ENCODE measurements at regions not wholly inside any gene's neighbourhood (a gene's known extent, or its start where the extent isn't known, plus 50 kb on each side); places are given as distances from the start of the nearest gene placed in this dataset.
"Not testable (repeated sequence)": the region's sequence is repeated elsewhere in the genome, so short reads cannot be mapped to it uniquely, and the experiment has no call there.

GRCh38 chr1:56092684-56093570 is 486.4 kb downstream of the PLPP3 start:
- Histone ChIP-seq H3K9me3 (no peaks in the 10 kb centered on the region), H3K36me3 (ENCODE audit: control insufficient read depth in 2 of 2, extremely low read depth in 1 of 2, insufficient read depth in 1 of 2, low read length in 1 of 2) (no peaks in the 10 kb centered on the region), H3K27me3 (replicated peaks in 1 of 2; ENCODE audit: control insufficient read depth in 2 of 2, extremely low read depth in 1 of 2, insufficient read depth in 2 of 2, low read length in 1 of 2) (no peaks in the 10 kb centered on the region), H3K27ac (ENCODE audit: low read length) (no peak overlapping the region), H3K4me3 (ENCODE audit: control insufficient read depth in 1 of 2, extremely low read depth in 1 of 2, low read length in 1 of 2) (no peak overlapping the region), H3K4me1 (ENCODE audit: control insufficient read depth in 1 of 2, extremely low read depth in 1 of 2, insufficient read depth in 2 of 2, low read length in 2 of 2) (no peaks in the 10 kb centered on the region)
- no peak for ATAC-seq (replicated peaks in 1 of 4)
- peaks cover 3 to 9% (median 3%) of the 10 kb centered on the region in 3 donors for H3K9me3 Mint-ChIP-seq
- no peaks in the 10 kb centered on the region for H3K36me3 Mint-ChIP-seq
- CTCF ChIA-PET: no interaction called here
- no peaks in the 10 kb centered on the region for H3K4me1 Mint-ChIP-seq
- H3K27ac Mint-ChIP-seq: no peak overlapping the region
- WGBS (ENCODE audit: insufficient coverage): no CpG with 5 or more reads among the region's 2 CpGs
- H3K27me3 Mint-ChIP-seq: no peaks in the 10 kb centered on the region
- DNase-seq: no peak
- no peak overlapping the region for H3K4me3 Mint-ChIP-seq
- POLR2A ChIA-PET: no interaction called here

DNA sequence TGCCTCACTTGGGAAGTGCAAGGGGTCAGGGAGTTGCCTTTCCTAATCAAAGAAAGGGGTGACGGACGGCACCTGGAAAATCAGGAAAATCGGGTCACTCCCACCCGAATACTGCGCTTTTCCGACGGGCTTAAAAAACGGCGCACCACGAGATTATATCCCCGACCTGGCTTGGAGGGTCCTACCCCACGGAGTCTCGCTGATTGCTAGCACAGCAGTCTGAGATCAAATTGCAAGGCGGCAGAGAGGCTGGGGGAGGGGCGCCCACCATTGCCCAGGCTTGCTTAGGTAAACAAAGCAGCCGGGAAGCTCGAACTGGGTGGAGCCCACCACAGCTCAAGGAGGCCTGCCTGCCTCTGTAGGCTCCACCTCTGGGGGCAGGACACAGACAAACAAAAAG is 489.5 kb downstream of the PLPP3 start:
- H3K27ac ChIP-seq (ENCODE audit: low read length); H3K27me3 Mint-ChIP-seq; CTCF ChIA-PET; H3K4me3 ChIP-seq (ENCODE audit: control insufficient read depth in 1 of 2, extremely low read depth in 1 of 2, low read length in 1 of 2); H3K36me3 ChIP-seq (ENCODE audit: control insufficient read depth in 2 of 2, extremely low read depth in 1 of 2, insufficient read depth in 1 of 2, low read length in 1 of 2); H3K27ac Mint-ChIP-seq; H3K4me3 Mint-ChIP-seq; H3K4me1 ChIP-seq (ENCODE audit: control insufficient read depth in 1 of 2, extremely low read depth in 1 of 2, insufficient read depth in 2 of 2, low read length in 2 of 2); ATAC-seq (replicated peaks in 1 of 4); H3K27me3 ChIP-seq (replicated peaks in 1 of 2; ENCODE audit: control insufficient read depth in 2 of 2, extremely low read depth in 1 of 2, insufficient read depth in 2 of 2, low read length in 1 of 2); H3K9me3 ChIP-seq; POLR2A ChIA-PET; DNase-seq; H3K4me1 Mint-ChIP-seq; H3K36me3 Mint-ChIP-seq: not testable (repeated sequence)
- H3K9me3 Mint-ChIP-seq: peaks cover 0 to 10% (median 6%) of the 10 kb centered on the region in 3 donors
- WGBS (ENCODE audit: insufficient coverage): 95% methylated on average over 13 of the region's 17 CpGs

GRCh38 chr1:56084246-56084645 is 495.1 kb downstream of the PLPP3 start:
- Histone ChIP-seq H3K4me3 (ENCODE audit: control insufficient read depth in 1 of 2, extremely low read depth in 1 of 2, low read length in 1 of 2) (no peak overlapping the region), H3K36me3 (ENCODE audit: control insufficient read depth in 2 of 2, extremely low read depth in 1 of 2, insufficient read depth in 1 of 2, low read length in 1 of 2) (no peaks in the 10 kb centered on the region), H3K27me3 (replicated peaks in 1 of 2; ENCODE audit: control insufficient read depth in 2 of 2, extremely low read depth in 1 of 2, insufficient read depth in 2 of 2, low read length in 1 of 2) (no peaks in the 10 kb centered on the region), H3K9me3 (no peaks in the 10 kb centered on the region), H3K27ac (ENCODE audit: low read length) (no peak overlapping the region), H3K4me1 (ENCODE audit: control insufficient read depth in 1 of 2, extremely low read depth in 1 of 2, insufficient read depth in 2 of 2, low read length in 2 of 2) (no peaks in the 10 kb centered on the region)
- Mint-ChIP-seq H3K4me1 (no peaks in the 10 kb centered on the region), H3K27ac (no peak overlapping the region), H3K9me3 (peaks cover 0 to 10% (median 3%) of the 10 kb centered on the region in 3 donors), H3K4me3 (no peak overlapping the region), H3K36me3 (no peaks in the 10 kb centered on the region), H3K27me3 (no peaks in the 10 kb centered on the region)
- no peak for DNase-seq
- ChIA-PET CTCF (no interaction called here), POLR2A (no interaction called here)
- ATAC-seq (replicated peaks in 1 of 4): no peak
- whole genome bisulfite sequencing (ENCODE audit: insufficient coverage): no CpG with 5 or more reads among the region's 1 CpG

GRCh38 chr1:56081736-56082135 is 497.6 kb downstream of the PLPP3 start:
- DNase-seq: no peak
- Mint-ChIP-seq H3K36me3 (no peaks in the 10 kb centered on the region), H3K4me3 (no peak overlapping the region), H3K27ac (no peak overlapping the region), H3K9me3 (peaks cover 0 to 4% (median under 1%) of the 10 kb centered on the region in 3 donors), H3K4me1 (no peaks in the 10 kb centered on the region), H3K27me3 (no peaks in the 10 kb centered on the region)
- Histone ChIP-seq H3K27ac (ENCODE audit: low read length) (no peak overlapping the region), H3K4me3 (ENCODE audit: control insufficient read depth in 1 of 2, extremely low read depth in 1 of 2, low read length in 1 of 2) (no peak overlapping the region), H3K9me3 (no peaks in the 10 kb centered on the region), H3K27me3 (replicated peaks in 1 of 2; ENCODE audit: control insufficient read depth in 2 of 2, extremely low read depth in 1 of 2, insufficient read depth in 2 of 2, low read length in 1 of 2) (no peaks in the 10 kb centered on the region), H3K4me1 (ENCODE audit: control insufficient read depth in 1 of 2, extremely low read depth in 1 of 2, insufficient read depth in 2 of 2, low read length in 2 of 2) (no peaks in the 10 kb centered on the region), H3K36me3 (ENCODE audit: control insufficient read depth in 2 of 2, extremely low read depth in 1 of 2, insufficient read depth in 1 of 2, low read length in 1 of 2) (no peaks in the 10 kb centered on the region)
- 70% methylated on average over 2 of the region's 2 CpGs for WGBS (ENCODE audit: insufficient coverage)
- ATAC-seq (replicated peaks in 1 of 4): no peak
- CTCF ChIA-PET: no interaction called here
- POLR2A ChIA-PET: no interaction called here

DNA sequence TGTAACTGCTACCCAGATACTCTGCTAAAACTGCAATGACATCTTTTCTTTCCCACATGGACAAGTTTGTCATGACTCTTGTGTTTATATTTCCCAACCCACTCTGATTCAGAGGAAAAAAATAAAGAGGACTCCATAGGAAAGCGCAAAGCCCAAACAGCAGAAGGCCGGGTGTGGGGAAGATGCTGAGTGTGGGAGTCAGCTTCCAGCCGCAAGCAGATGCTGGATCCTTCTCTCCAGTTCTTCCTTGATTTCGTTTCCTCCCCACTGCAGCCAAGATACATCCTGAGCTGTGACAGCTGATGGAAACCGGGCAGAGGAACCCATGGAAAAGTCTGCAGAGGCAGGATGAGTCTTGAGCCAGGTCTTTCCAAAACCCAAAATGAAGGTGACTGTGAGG is 498.2 kb downstream of the PLPP3 start:
- H3K9me3 Mint-ChIP-seq: peaks cover 0 to 4% (median 0%) of the 10 kb centered on the region in 3 donors
- H3K4me3 ChIP-seq (ENCODE audit: control insufficient read depth in 1 of 2, extremely low read depth in 1 of 2, low read length in 1 of 2): no peak overlapping the region
- no peaks in the 10 kb centered on the region for H3K4me1 Mint-ChIP-seq
- H3K27ac Mint-ChIP-seq: no peak overlapping the region
- no peak for DNase-seq
- POLR2A ChIA-PET: no interaction called here
- H3K36me3 ChIP-seq (ENCODE audit: control insufficient read depth in 2 of 2, extremely low read depth in 1 of 2, insufficient read depth in 1 of 2, low read length in 1 of 2): no peaks in the 10 kb centered on the region
- CTCF ChIA-PET: no interaction called here
- no peaks in the 10 kb centered on the region for H3K9me3 ChIP-seq
- H3K27ac ChIP-seq (ENCODE audit: low read length): no peak overlapping the region
- ATAC-seq (replicated peaks in 1 of 4): no peak
- no peaks in the 10 kb centered on the region for H3K27me3 Mint-ChIP-seq
- WGBS (ENCODE audit: insufficient coverage): 63% methylated on average over 3 of the region's 5 CpGs
- H3K36me3 Mint-ChIP-seq: no peaks in the 10 kb centered on the region
- H3K4me1 ChIP-seq (ENCODE audit: control insufficient read depth in 1 of 2, extremely low read depth in 1 of 2, insufficient read depth in 2 of 2, low read length in 2 of 2): no peaks in the 10 kb centered on the region
- H3K4me3 Mint-ChIP-seq: no peak overlapping the region
- no peaks in the 10 kb centered on the region for H3K27me3 ChIP-seq (replicated peaks in 1 of 2; ENCODE audit: control insufficient read depth in 2 of 2, extremely low read depth in 1 of 2, insufficient read depth in 2 of 2, low read length in 1 of 2)

DNA sequence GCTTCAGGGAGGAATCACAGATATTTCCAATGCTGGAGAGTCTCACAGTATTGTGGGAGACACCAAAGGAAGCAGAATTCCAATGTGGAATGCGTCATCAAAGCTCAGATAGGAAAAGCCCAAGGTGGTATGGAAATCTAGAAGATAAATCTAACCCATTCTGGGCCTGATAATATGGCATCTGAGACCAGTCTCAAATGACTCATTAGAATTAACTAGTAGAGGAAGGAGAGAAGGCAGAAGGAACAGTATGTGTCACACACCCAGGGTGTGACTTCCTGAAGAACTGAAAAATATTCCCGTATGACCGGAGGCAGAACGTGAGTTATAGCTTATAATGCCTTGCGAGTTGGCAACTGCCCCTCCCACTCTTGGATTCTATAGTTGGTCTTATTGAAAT is 499.2 kb downstream of the PLPP3 start:
- no peaks in the 10 kb centered on the region for H3K36me3 ChIP-seq (ENCODE audit: control insufficient read depth in 2 of 2, extremely low read depth in 1 of 2, insufficient read depth in 1 of 2, low read length in 1 of 2)
- no peaks in the 10 kb centered on the region for H3K4me1 Mint-ChIP-seq
- ATAC-seq (replicated peaks in 1 of 4) (no peak), DNase-seq (no peak)
- no peaks in the 10 kb centered on the region for H3K4me1 ChIP-seq (ENCODE audit: control insufficient read depth in 1 of 2, extremely low read depth in 1 of 2, insufficient read depth in 2 of 2, low read length in 2 of 2)
- no peaks in the 10 kb centered on the region for H3K27me3 ChIP-seq (replicated peaks in 1 of 2; ENCODE audit: control insufficient read depth in 2 of 2, extremely low read depth in 1 of 2, insufficient read depth in 2 of 2, low read length in 1 of 2)
- no peaks in the 10 kb centered on the region for H3K36me3 Mint-ChIP-seq
- peaks cover 0 to 4% (median 0%) of the 10 kb centered on the region in 3 donors for H3K9me3 Mint-ChIP-seq
- no peak overlapping the region for H3K4me3 ChIP-seq (ENCODE audit: control insufficient read depth in 1 of 2, extremely low read depth in 1 of 2, low read length in 1 of 2)
- H3K27ac ChIP-seq (ENCODE audit: low read length): no peak overlapping the region
- ChIA-PET CTCF (no interaction called here), POLR2A (no interaction called here)
- no peaks in the 10 kb centered on the region for H3K27me3 Mint-ChIP-seq
- H3K4me3 Mint-ChIP-seq: no peak overlapping the region
- no peaks in the 10 kb centered on the region for H3K9me3 ChIP-seq
- WGBS (ENCODE audit: insufficient coverage): no CpG with 5 or more reads among the region's 5 CpGs
- no peak overlapping the region for H3K27ac Mint-ChIP-seq

DNA sequence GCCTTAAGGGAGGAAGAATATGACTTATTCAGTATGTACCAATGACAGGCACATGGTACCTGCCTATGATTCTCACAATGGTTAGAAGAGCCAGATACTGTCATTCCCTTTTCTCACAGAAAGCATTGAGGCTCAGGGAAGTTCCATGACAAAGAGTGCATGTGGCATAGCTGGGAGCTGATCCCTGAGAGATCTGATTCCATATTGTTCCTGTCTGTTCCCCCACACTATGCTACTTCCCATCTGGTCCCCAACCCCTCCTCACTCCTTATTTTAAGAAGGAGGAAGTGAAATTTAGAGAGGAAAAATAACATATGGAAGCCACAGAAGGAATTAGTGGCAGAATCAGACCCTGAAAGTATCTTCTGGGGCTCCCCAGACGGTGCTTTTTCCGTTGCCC is 500.0 kb downstream of the PLPP3 start:
- Histone ChIP-seq H3K27ac (ENCODE audit: low read length) (no peak overlapping the region), H3K4me1 (ENCODE audit: control insufficient read depth in 1 of 2, extremely low read depth in 1 of 2, insufficient read depth in 2 of 2, low read length in 2 of 2) (no peaks in the 10 kb centered on the region), H3K27me3 (replicated peaks in 1 of 2; ENCODE audit: control insufficient read depth in 2 of 2, extremely low read depth in 1 of 2, insufficient read depth in 2 of 2, low read length in 1 of 2) (no peaks in the 10 kb centered on the region), H3K4me3 (ENCODE audit: control insufficient read depth in 1 of 2, extremely low read depth in 1 of 2, low read length in 1 of 2) (no peak overlapping the region), H3K36me3 (ENCODE audit: control insufficient read depth in 2 of 2, extremely low read depth in 1 of 2, insufficient read depth in 1 of 2, low read length in 1 of 2) (no peaks in the 10 kb centered on the region), H3K9me3 (no peaks in the 10 kb centered on the region)
- H3K9me3 Mint-ChIP-seq: peaks cover 0 to 4% (median 2%) of the 10 kb centered on the region in 3 donors
- no peak for DNase-seq
- no peaks in the 10 kb centered on the region for H3K4me1 Mint-ChIP-seq
- ChIA-PET POLR2A (no interaction called here), CTCF (no interaction called here)
- WGBS (ENCODE audit: insufficient coverage): 95% methylated on average over 2 of the region's 2 CpGs
- H3K36me3 Mint-ChIP-seq: no peaks in the 10 kb centered on the region
- H3K4me3 Mint-ChIP-seq: no peak overlapping the region
- ATAC-seq (replicated peaks in 1 of 4): no peak
- no peaks in the 10 kb centered on the region for H3K27me3 Mint-ChIP-seq
- H3K27ac Mint-ChIP-seq: no peak overlapping the region
